H1 (cell line): ENCODE measurements at regions not wholly inside any gene's neighbourhood (a gene's known extent, or its start where the extent isn't known, plus 50 kb on each side); places are given as distances from the start of the nearest gene placed in this dataset.

Experiments
- CTCF ChIA-PET: fragments of 300-600 bp; sonication (Branson Sonifier 250); formaldehyde crosslinking; loops from one replicate; lab custom pipeline; 2021; ENCODE audit not compliant: partially characterized antibody; lab: Charles Lee
- POLR2A ChIA-PET: fragments of 300-600 bp; sonication (Branson Sonifier 250); formaldehyde crosslinking; loops from one replicate; lab custom pipeline; 2021; ENCODE audit warnings: inconsistent platforms; ENCODE audit not compliant: partially characterized antibody; lab: Charles Lee
- DNase-seq, 2 experiments: peaks; one replicate each; pipeline versions ENCODE4 v3.0.0 to v3.0.0-alpha.2; 2010 to 2022; ENCODE audit warnings: low spot score in 2 of 2, low read depth in 1 of 2, mixed read lengths in 1 of 2
- FAIRE-seq: peaks from 2 replicates; lab custom pipeline; 2011; peaks lifted over from hg19 to GRCh38; lab: Jason Lieb, UNC
- H2AFZ ChIP-seq: 2 replicates; pipeline ENCODE4 v1.8.1; 2012; ENCODE audit warnings: low read length, inconsistent platforms
- H2AK5ac ChIP-seq: 2 replicates; pipeline ENCODE4 v1.6.1; 2013; ENCODE audit warnings: low read depth, low read length
- H2BK120ac ChIP-seq: replicated peaks from 2 replicates; pipeline ENCODE3; 2013; ENCODE audit warnings: low read depth, low read length, inconsistent platforms
- H2BK12ac ChIP-seq: 2 replicates; pipeline ENCODE4 v1.6.1; 2013; ENCODE audit warnings: low read depth, low read length
- H2BK15ac ChIP-seq: 2 replicates; pipeline ENCODE4 v1.6.1; 2013; ENCODE audit warnings: low read length
- H2BK20ac ChIP-seq: 2 replicates; pipeline ENCODE4 v1.6.1; 2013; ENCODE audit warnings: low read length
- H2BK5ac ChIP-seq: 2 replicates; pipeline ENCODE4 v1.6.1; 2013; ENCODE audit warnings: low read depth, low read length
- H3K14ac ChIP-seq: 2 replicates; pipeline ENCODE4 v1.6.1; 2013; ENCODE audit warnings: inconsistent platforms; ENCODE audit not compliant: insufficient read length
- H3K18ac ChIP-seq: 2 replicates; pipeline ENCODE4 v1.6.1; 2013; ENCODE audit warnings: low read length; ENCODE audit errors: extremely low read depth
- H3K23ac ChIP-seq: 2 replicates; pipeline ENCODE4 v1.6.1; 2013; ENCODE audit warnings: inconsistent platforms; ENCODE audit not compliant: insufficient read length
- H3K23me2 ChIP-seq: 2 replicates; pipeline ENCODE4 v1.6.1; 2013; ENCODE audit warnings: low read depth, low read length
- H3K27ac ChIP-seq: 2 replicates; pipeline ENCODE4 v1.6.1; 2011; ENCODE audit warnings: low read depth, low read length, inconsistent platforms
- H3K27me3 ChIP-seq, 4 experiments: replicated peaks in 1 of 4; 1 replicate in 1 of 4; 2 replicates in 3 of 4; pipeline versions ENCODE4 v1.6.1 to v1.8.1; 2011 to 2013; ENCODE audit warnings: low read length in 3 of 4, mild to moderate bottlenecking in 3 of 4, inconsistent platforms in 2 of 4, mixed read lengths in 2 of 4, moderate library complexity in 1 of 4; ENCODE audit not compliant: control insufficient read depth in 3 of 4, insufficient read depth in 3 of 4; ENCODE audit errors: extremely low read depth in 1 of 4
- H3K36me3 ChIP-seq, 4 experiments: 2 replicates each; pipeline versions ENCODE4 v1.6.1 to v1.8.1; 2011 to 2013; ENCODE audit warnings: mild to moderate bottlenecking in 4 of 4, low read length in 3 of 4, moderate library complexity in 2 of 4, control low read depth in 1 of 4, inconsistent platforms in 1 of 4; ENCODE audit not compliant: insufficient read depth in 4 of 4, control insufficient read depth in 2 of 4
- H3K4ac ChIP-seq: replicated peaks from 2 replicates; pipeline ENCODE3; 2013; ENCODE audit warnings: low read length, low read depth, mixed read lengths, inconsistent platforms; ENCODE audit not compliant: insufficient read length
- H3K4me1 ChIP-seq, 4 experiments: replicated peaks in 1 of 4; 1 replicate in 1 of 4; 2 replicates in 3 of 4; pipeline versions ENCODE4 v1.6.1 to v1.8.1; 2011 to 2013; ENCODE audit warnings: low read length in 3 of 4, inconsistent platforms in 2 of 4, mixed read lengths in 1 of 4; ENCODE audit not compliant: insufficient read depth in 4 of 4, control insufficient read depth in 3 of 4
- H3K4me2 ChIP-seq, 2 experiments: 2 replicates each; pipeline versions ENCODE4 v1.6.1 to v1.8.1; 2011 to 2013; ENCODE audit warnings: low read depth in 2 of 2, low read length in 2 of 2, control low read depth in 1 of 2, inconsistent platforms in 1 of 2, mild to moderate bottlenecking in 1 of 2; ENCODE audit not compliant: insufficient read depth in 1 of 2
- H3K4me3 ChIP-seq, 4 experiments: fragments of 200-600, 300-600 bp in 1 of 4; sonication (generic), shearing (Covaris generic), sonication (Bioruptor Twin) in 1 of 4; 2 replicates each; pipeline versions ENCODE4 v1.5.1 to v1.8.1; 2011 to 2016; ENCODE audit warnings: low read length in 4 of 4, low read depth in 3 of 4, control low read depth in 2 of 4, inconsistent platforms in 2 of 4, mild to moderate bottlenecking in 2 of 4, mixed read lengths in 1 of 4, moderate library complexity in 1 of 4; ENCODE audit not compliant: insufficient read depth in 2 of 4; ENCODE audit errors: extremely low read depth in 1 of 4
- H3K56ac ChIP-seq: replicated peaks from 2 replicates; pipeline ENCODE3; 2013; ENCODE audit warnings: low read depth, mild to moderate bottlenecking, mixed read lengths, low read length, inconsistent platforms; ENCODE audit not compliant: insufficient read length
- H3K79me1 ChIP-seq: 2 replicates; pipeline ENCODE4 v1.6.1; 2013; ENCODE audit warnings: low read depth, low read length, control low read depth
- H3K79me2 ChIP-seq, 2 experiments: 2 replicates each; pipeline versions ENCODE4 v1.6.1 to v1.8.1; 2012 to 2013; ENCODE audit warnings: low read length in 2 of 2, mild to moderate bottlenecking in 2 of 2, inconsistent platforms in 1 of 2; ENCODE audit not compliant: insufficient read depth in 2 of 2, control insufficient read depth in 1 of 2
- H3K9ac ChIP-seq, 4 experiments: replicated peaks in 1 of 4; 1 replicate in 1 of 4; 2 replicates in 3 of 4; pipeline versions ENCODE4 v1.6.1 to v1.8.1; 2011 to 2013; ENCODE audit warnings: low read depth in 3 of 4, low read length in 3 of 4, control low read depth in 2 of 4, mild to moderate bottlenecking in 2 of 4, moderate library complexity in 2 of 4, inconsistent platforms in 1 of 4; ENCODE audit errors: extremely low read depth in 1 of 4
- H3K9me3 ChIP-seq, 2 experiments: 2 replicates each; pipeline versions ENCODE4 v1.6.1 to v1.8.1; 2012 to 2013; ENCODE audit warnings: mild to moderate bottlenecking in 2 of 2, moderate library complexity in 2 of 2, control low read depth in 1 of 2, inconsistent platforms in 1 of 2, low read depth in 1 of 2, low read length in 1 of 2, mixed read lengths in 1 of 2; ENCODE audit not compliant: insufficient read depth in 2 of 2
- H4K20me1 ChIP-seq, 2 experiments: replicated peaks in 1 of 2; 2 replicates each; pipeline versions ENCODE3 to v1.8.1; 2011 to 2013; ENCODE audit warnings: inconsistent platforms in 2 of 2, low read length in 2 of 2, mild to moderate bottlenecking in 1 of 2; ENCODE audit not compliant: insufficient read depth in 2 of 2, control insufficient read depth in 1 of 2
- H4K5ac ChIP-seq: 2 replicates; pipeline ENCODE4 v1.6.1; 2013; ENCODE audit warnings: low read length, low read depth, mixed read lengths, inconsistent platforms; ENCODE audit not compliant: insufficient read length
- H4K8ac ChIP-seq: 2 replicates; pipeline ENCODE4 v1.8.0; 2013; ENCODE audit warnings: mild to moderate bottlenecking, moderate library complexity, low read length, inconsistent platforms; ENCODE audit not compliant: insufficient read depth; ENCODE audit errors: extremely low read depth
- H4K91ac ChIP-seq: replicated peaks from 2 replicates; pipeline ENCODE3; 2013; ENCODE audit warnings: low read length, mixed read lengths, inconsistent platforms; ENCODE audit not compliant: insufficient read length
- BRCA1 ChIP-seq: IDR thresholded peaks from 2 replicates; pipeline ENCODE4 v1.6.1; 2012; ENCODE audit warnings: low read depth, low read length, improper control_type of control experiment
- CHD1 ChIP-seq: IDR thresholded peaks from 2 replicates; pipeline ENCODE4 v1.6.1; 2012; ENCODE audit warnings: low read depth, low read length, improper control_type of control experiment
- CHD2 ChIP-seq: IDR thresholded peaks from 2 replicates; pipeline ENCODE4 v1.6.1; 2012; ENCODE audit warnings: low read length, improper control_type of control experiment
- CTBP2 ChIP-seq: IDR thresholded peaks from 2 replicates; pipeline ENCODE4 v1.7.0; 2011; ENCODE audit warnings: borderline replicate concordance, mild to moderate bottlenecking, moderate library complexity, mixed read lengths, low read length; ENCODE audit not compliant: insufficient read depth, insufficient read length
- EGR1 ChIP-seq: IDR thresholded peaks from 2 replicates; pipeline ENCODE4 v1.6.1; 2011; ENCODE audit warnings: low read depth, low read length, borderline replicate concordance
- GTF2F1 ChIP-seq: IDR thresholded peaks from 2 replicates; pipeline ENCODE4 v1.6.1; 2012; ENCODE audit warnings: low read depth, low read length, improper control_type of control experiment, borderline replicate concordance
- JUND ChIP-seq: IDR thresholded peaks from 2 replicates; pipeline ENCODE4 v1.6.1; 2011; ENCODE audit warnings: mild to moderate bottlenecking, improper control_type of control experiment, low read length
- PHF8 ChIP-seq: fragments of 200-600 bp; sonication (generic); conservative IDR thresholded peaks from 2 replicates; pipeline ENCODE4 v1.7.1; 2012; ENCODE audit warnings: low read depth, mild to moderate bottlenecking, inconsistent platforms, low read length, moderate library complexity
- POLR2A ChIP-seq, 2 experiments: IDR thresholded peaks; 1 replicate in 1 of 2; 2 replicates in 1 of 2; pipeline ENCODE4 v1.6.1; 2011; ENCODE audit warnings: low read depth in 2 of 2, low read length in 2 of 2, mild to moderate bottlenecking in 2 of 2; ENCODE audit errors: control extremely low read depth in 1 of 2
- RXRA ChIP-seq: IDR thresholded peaks from 2 replicates; pipeline ENCODE4 v1.6.1; 2011; ENCODE audit warnings: low read depth, mild to moderate bottlenecking, low read length, moderate library complexity; ENCODE audit not compliant: insufficient read depth
- SIN3A ChIP-seq, 2 experiments: IDR thresholded peaks in 1 of 2; conservative IDR thresholded peaks in 1 of 2; 2 replicates each; pipeline ENCODE4 v1.6.1; 2011 to 2012; ENCODE audit warnings: low read length in 2 of 2, improper control_type of control experiment in 1 of 2, low read depth in 1 of 2, mild to moderate bottlenecking in 1 of 2
- TCF12 ChIP-seq: IDR thresholded peaks from 2 replicates; pipeline ENCODE4 v1.6.1; 2011; ENCODE audit warnings: low read depth, mild to moderate bottlenecking, low read length
- USF2 ChIP-seq: IDR thresholded peaks from 2 replicates; pipeline ENCODE4 v1.6.1; 2011; ENCODE audit warnings: low read length, improper control_type of control experiment
- WGBS, 2 experiments: shearing (Covaris generic) in 1 of 2; methylation state at CpG; one replicate each; pipeline versions ENCODE4 v1.1.6 to v1.1.7; 2013 to 2015; ENCODE audit warnings: low lambda C conversion rate in 2 of 2, mixed read lengths in 2 of 2, inconsistent platforms in 1 of 2, low coverage in 1 of 2, missing lambda C conversion rate in 1 of 2; ENCODE audit not compliant: insufficient replicate concordance in 2 of 2, insufficient coverage in 1 of 2, insufficient read length in 1 of 2; ENCODE audit errors: extremely low coverage in 1 of 2, missing lambda C conversion rate in 1 of 2; 5-methylcytosine and 5-hydroxymethylcytosine counted together

DNA sequence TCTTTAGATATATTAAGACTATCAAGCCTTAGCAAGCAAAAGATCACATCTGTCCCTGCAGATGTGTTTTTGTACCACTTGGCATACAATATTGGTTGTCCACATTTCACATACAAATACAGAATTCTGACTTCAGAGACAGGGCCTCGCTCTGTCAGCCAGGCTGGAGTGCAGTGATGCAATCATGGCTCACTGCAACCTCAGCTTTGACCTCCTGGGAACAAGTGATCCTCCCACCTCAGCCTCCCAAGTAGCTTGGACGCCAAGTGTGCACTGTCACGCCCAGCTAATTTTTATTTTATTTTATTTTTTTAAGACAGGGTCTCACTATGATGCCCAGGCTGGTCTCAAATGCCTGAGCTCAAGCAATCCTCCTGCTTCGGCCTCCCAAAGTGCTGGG, 53.0 kb upstream of the ACTL6A start:
- FAIRE-seq (no peak), DNase-seq (no peak)
- ChIA-PET POLR2A (no interaction called here), CTCF (interaction anchor here (0.7 kb wide), 1 partner anchor 21 kb away, joined by 5 read pairs; no protein-coding TSS in a partner anchor)
- 91% methylated on average over 4 of the region's 4 CpGs; no CpG with 5 or more reads in 1 of the 2 experiments for WGBS, 2 experiments
- no peaks in the 10 kb centered on the region for H3K36me3 ChIP-seq
- no peaks in the 10 kb centered on the region for H4K20me1 ChIP-seq
- no peaks in the 10 kb centered on the region for H3K4me1 ChIP-seq
- no peak overlapping the region for H3K4me2 ChIP-seq
- no peak overlapping the region for H2AFZ ChIP-seq
- H3K79me2 ChIP-seq = no peaks in the 10 kb centered on the region
- H2BK120ac ChIP-seq = no peak overlapping the region
- no peak overlapping the region for H3K9ac ChIP-seq
- no peak overlapping the region for H3K56ac ChIP-seq
- H2BK5ac ChIP-seq = no peak overlapping the region
- H3K14ac ChIP-seq = no peak overlapping the region
- H3K18ac ChIP-seq = no peak overlapping the region
- H3K23me2 ChIP-seq = no peaks in the 10 kb centered on the region
- TF ChIP-seq GTF2F1 (no peak), JUND (no peak), USF2 (no peak), CHD2 (no peak), POLR2A (IDR thresholded peaks at IDR 0.05; ENCODE audit: control extremely low read depth in 1 of 2, low read depth in 2 of 2, low read length in 2 of 2) (no peak), CTBP2 (no peak), RXRA (no peak), EGR1 (no peak), CHD1 (no peak), BRCA1 (no peak), SIN3A (conservative IDR thresholded peaks at IDR 0.05 in 1 of 2, IDR thresholded peaks at IDR 0.05 in 1 of 2; ENCODE audit: low read depth in 1 of 2, low read length in 2 of 2) (no peak), TCF12 (no peak), PHF8 (no peak)
- no peak overlapping the region for H4K91ac ChIP-seq
- H2BK20ac ChIP-seq = no peak overlapping the region
- H3K4ac ChIP-seq = no peak overlapping the region
- no peak overlapping the region for H3K4me3 ChIP-seq
- no peaks in the 10 kb centered on the region for H3K27me3 ChIP-seq
- no peak overlapping the region for H2AK5ac ChIP-seq
- H3K23ac ChIP-seq = no peak overlapping the region
- H2BK12ac ChIP-seq = no peak overlapping the region
- H3K9me3 ChIP-seq = no peaks in the 10 kb centered on the region
- H3K27ac ChIP-seq = no peak overlapping the region
- H2BK15ac ChIP-seq = no peak overlapping the region
- no peak overlapping the region for H4K8ac ChIP-seq
- H4K5ac ChIP-seq = no peak overlapping the region
- no peaks in the 10 kb centered on the region for H3K79me1 ChIP-seq
